ENCODE measurements at regions not wholly inside any gene's neighbourhood (a gene's known extent, or its start where the extent isn't known, plus 50 kb on each side); places are given as distances from the start of the nearest gene placed in this dataset.

GRCh38 chr17:31697838-31698237 lies 161.2 kb downstream of the COPRS start:
- no peak for DNase-seq (ENCODE audit: low spot score)
- H3K27me3 ChIP-seq (ENCODE audit: control insufficient read depth in 4 of 4, insufficient read depth in 4 of 4, low read length in 3 of 4): no peaks in the 10 kb centered on the region
- no peak overlapping the region for H3K4me3 ChIP-seq (ENCODE audit: low read depth in 1 of 3, low read length in 3 of 3)
- WGBS: 96% methylated on average over 9 of the region's 9 CpGs
- no peak for TF ChIP-seq SP1 (IDR thresholded peaks at IDR 0.05)
- TF ChIP-seq JUND (IDR thresholded peaks at IDR 0.05): no peak
- no peak for TF ChIP-seq REST (IDR thresholded peaks at IDR 0.05)
- TF ChIP-seq GABPA (IDR thresholded peaks at IDR 0.05 in 1 of 2, conservative IDR thresholded peaks at IDR 0.05 in 1 of 2): no peak
- no peak for TF ChIP-seq NR2F2 (IDR thresholded peaks at IDR 0.05)
- no peaks in the 10 kb centered on the region for H3K9me3 ChIP-seq (ENCODE audit: control insufficient read depth in 4 of 4, low read length in 3 of 4)
- H3K4me1 ChIP-seq (ENCODE audit: control insufficient read depth in 4 of 4, insufficient read depth in 4 of 4, low read length in 3 of 4): peaks cover 0 to 10% (median 2%) of the 10 kb centered on the region in 4 donors
- no peaks in the 10 kb centered on the region for H3K36me3 ChIP-seq (ENCODE audit: control insufficient read depth in 4 of 4, insufficient read depth in 3 of 4, low read depth in 1 of 4, low read length in 3 of 4)
- H3K27ac ChIP-seq (ENCODE audit: low read depth in 1 of 2, low read length in 2 of 2): no peak overlapping the region
- no peak overlapping the region for H3K9ac ChIP-seq (ENCODE audit: low read depth in 1 of 2, low read length in 2 of 2)

- H3K36me3 ChIP-seq (ENCODE audit: control insufficient read depth in 4 of 4, insufficient read depth in 3 of 4, low read depth in 1 of 4, low read length in 3 of 4): no peaks in the 10 kb centered on the region
- no peak overlapping the region for H3K4me3 ChIP-seq (ENCODE audit: low read depth in 1 of 3, low read length in 3 of 3)
- DNase-seq (ENCODE audit: low spot score): no peak
- H3K4me1 ChIP-seq (ENCODE audit: control insufficient read depth in 4 of 4, insufficient read depth in 4 of 4, low read length in 3 of 4): peaks cover 0 to 10% (median 2%) of the 10 kb centered on the region in 4 donors
- no peak overlapping the region for H3K27ac ChIP-seq (ENCODE audit: low read depth in 1 of 2, low read length in 2 of 2)
- TF ChIP-seq HNF4G (IDR thresholded peaks at IDR 0.05): no peak
- no peak for TF ChIP-seq FOXA1 (IDR thresholded peaks at IDR 0.05)
- TF ChIP-seq CTCF (IDR thresholded peaks at IDR 0.05; ENCODE audit: low read depth, low read length, missing input control): no peak
- TF ChIP-seq JUND (IDR thresholded peaks at IDR 0.05): no peak
- TF ChIP-seq TAF1 (conservative IDR thresholded peaks at IDR 0.05): no peak
- no peak for TF ChIP-seq YY1 (IDR thresholded peaks at IDR 0.05)
- TF ChIP-seq REST (IDR thresholded peaks at IDR 0.05): no peak
- TF ChIP-seq RXRA (IDR thresholded peaks at IDR 0.05): no peak
- TF ChIP-seq EGR1 (IDR thresholded peaks at IDR 0.05; ENCODE audit: low read depth in 2 of 2): no peak
- WGBS: 84% methylated on average over 9 of the region's 9 CpGs
- no peaks in the 10 kb centered on the region for H3K27me3 ChIP-seq (ENCODE audit: control insufficient read depth in 4 of 4, insufficient read depth in 4 of 4, low read length in 3 of 4)
- no peak overlapping the region for H3K9ac ChIP-seq (ENCODE audit: low read depth in 1 of 2, low read length in 2 of 2)
- no peaks in the 10 kb centered on the region for H3K9me3 ChIP-seq (ENCODE audit: control insufficient read depth in 4 of 4, low read length in 3 of 4)
These were observed 162.2 kb downstream of the COPRS start for GRCh38 chr17:31696703-31697325.

All from liver (tissue), 8 donors.